Cardiac septum (tissue), 1 donor: ENCODE measurements at regions not wholly inside any gene's neighbourhood (a gene's known extent, or its start where the extent isn't known, plus 50 kb on each side); places are given as distances from the start of the nearest gene placed in this dataset.

Experiments used
- DNase-seq: peaks from one replicate; pipeline ENCODE4 v3.0.0-alpha.2; 2020; ENCODE audit warnings: low spot score
- intact Hi-C: fragments of 100-400 bp; cut with DNase I; formaldehyde crosslinking; loops from one replicate; pipeline ENCODE4 v1.14.0; 2022
- donor health status: DM: no; HTN: no; CAD: no.

DNA sequence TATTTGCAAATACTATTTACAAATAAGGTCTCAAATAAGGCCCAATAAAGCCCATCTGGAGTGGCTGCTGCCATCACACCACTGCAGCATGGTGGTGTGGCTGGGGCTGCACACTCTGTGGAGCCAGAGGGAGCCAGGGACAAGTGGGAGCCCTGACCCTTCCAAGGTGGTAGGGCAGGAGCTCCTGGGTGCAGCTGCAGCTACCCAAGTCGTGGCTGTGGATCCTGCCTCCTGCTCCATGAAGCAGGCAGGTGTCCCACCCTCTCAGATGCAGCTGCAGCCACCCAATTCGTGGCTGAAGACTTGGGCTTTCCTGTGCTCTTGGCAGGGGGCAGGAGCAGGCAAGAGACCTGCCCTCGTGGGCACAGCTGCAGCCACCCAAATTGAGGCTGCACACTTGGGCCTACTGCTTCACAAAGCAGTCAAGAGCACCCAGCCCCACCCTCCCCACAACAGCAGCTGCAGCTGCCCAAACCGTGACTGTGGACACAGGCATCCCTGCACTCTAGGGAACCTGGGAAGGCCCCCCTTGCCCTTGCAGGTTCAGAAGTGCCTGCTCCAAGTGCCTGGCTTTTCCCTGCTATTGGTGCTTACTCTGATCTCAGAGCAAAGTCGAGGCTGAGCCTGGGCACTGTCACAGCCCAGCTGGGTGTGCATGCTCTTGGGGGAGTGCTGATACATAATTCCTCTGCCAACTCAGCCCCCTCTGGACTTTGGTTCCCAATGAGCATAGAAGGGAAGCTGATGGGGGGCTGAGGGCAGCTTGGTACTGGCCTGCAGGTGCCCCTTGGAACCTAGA is 614.8 kb downstream of the PCDH18 start:
- intact Hi-C loops, result no loop called here
- no peak for DNase-seq

DNA sequence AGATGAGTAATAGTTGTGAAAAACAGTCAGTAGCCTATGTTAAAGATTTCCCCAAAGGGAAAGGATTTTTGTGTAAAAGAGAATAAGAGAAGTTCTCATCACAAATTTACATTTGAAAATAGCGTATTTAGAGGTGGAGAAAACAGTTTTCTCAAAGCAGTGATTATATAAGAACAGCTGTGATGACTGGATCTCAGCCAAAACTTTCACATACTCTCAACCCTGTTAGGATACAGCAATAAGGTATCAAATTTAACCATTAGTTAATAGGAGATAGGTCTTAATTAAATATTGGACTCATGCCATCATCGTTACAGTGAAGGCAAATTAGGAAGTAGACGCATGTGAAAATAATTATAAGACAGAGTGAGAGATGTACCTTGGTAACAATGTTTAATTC is 622.7 kb downstream of the PCDH18 start:
- intact Hi-C loops, result no loop called here
- DNase-seq, result no peak

DNA sequence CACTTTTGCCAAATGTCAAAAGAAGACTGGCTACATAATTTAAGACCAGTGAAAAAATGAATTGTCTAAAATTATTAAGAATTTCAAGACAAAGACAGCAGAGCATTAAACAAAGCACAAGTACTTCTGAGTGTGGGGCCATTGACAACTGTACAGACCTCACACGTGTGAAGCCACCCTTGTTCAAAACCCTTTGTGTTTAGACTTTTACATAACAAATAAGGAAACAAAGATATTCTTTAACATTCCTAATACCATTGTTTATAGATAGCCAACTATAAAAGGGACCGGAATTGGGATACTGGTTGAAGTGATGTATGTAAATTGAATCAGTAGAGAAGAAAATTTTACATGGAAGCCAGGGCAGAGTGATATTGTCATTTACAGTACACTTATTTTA is 624.2 kb downstream of the PCDH18 start:
- intact Hi-C loops, result no loop called here
- no peak for DNase-seq

DNA sequence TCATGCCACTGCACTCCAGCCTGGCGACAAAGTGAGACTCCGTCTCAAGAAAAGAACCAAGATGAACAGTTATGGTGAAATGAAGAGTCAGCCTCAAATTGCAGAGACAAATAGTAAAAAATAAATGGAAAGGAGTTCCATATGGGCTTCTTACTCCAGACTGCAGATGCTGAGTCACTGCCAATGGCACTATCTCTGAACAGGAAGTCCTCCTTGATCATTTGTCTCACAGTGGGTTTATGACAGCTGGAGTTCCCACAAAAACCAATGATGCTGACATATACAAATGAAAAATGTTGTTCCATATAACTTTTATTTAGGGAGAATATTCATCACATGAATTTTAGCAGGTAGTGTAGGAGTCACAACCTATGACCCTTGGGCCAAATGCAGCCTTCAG is 631.6 kb downstream of the PCDH18 start:
- DNase-seq, result no peak
- intact Hi-C loops, result no loop called here

DNA sequence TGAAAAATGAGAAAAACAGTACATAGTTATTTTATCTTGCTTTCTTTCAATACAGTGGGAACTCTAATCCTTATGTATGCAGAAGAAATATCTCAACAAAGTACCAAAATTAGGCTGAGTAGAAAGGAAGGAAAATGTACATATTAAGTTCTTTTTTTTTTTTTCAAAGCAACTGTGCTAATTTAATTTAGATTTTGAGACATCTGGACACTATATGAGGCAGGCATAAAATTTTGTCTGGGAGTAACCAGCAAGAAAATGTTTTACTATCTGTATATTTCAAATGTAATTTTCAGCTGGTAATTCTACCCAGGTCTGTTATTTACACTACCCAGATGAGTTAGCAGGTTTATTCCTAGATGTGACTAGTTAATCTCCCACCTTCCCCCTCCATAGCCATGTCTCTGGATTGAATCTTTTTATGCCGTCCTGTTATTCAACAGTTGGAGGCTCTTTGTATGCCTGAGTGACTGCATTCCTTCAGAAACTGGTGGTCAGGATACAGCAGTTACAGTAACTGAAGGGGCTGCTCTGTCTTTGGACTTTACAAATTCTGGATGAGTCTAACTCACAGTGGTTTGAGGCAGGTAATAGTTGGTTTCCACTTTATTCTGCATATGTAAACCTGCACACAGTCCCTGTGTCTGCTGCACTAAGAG is 633.6 kb downstream of the PCDH18 start:
- no peak for DNase-seq
- intact Hi-C loops, result no loop called here

DNA sequence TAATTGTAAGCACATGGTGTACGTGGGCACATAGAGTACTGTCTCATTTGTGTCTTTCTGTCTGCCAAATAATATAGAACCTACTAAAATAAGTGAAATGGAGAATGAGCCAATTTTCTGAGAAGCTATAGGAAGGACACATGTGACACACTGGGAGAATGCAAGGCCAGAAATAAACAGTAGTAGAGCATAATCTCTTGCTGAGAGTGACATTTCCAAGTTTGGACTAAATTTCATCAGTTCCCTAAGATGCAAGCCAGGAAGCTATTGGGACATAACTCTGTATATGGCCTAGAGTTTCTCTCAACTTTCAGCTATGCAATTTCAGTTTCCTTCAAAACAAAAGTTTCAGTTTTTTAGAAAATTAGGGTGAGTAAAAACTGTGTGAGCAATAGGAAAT is 638.7 kb downstream of the PCDH18 start:
- intact Hi-C loops, result no loop called here
- no peak for DNase-seq

DNA sequence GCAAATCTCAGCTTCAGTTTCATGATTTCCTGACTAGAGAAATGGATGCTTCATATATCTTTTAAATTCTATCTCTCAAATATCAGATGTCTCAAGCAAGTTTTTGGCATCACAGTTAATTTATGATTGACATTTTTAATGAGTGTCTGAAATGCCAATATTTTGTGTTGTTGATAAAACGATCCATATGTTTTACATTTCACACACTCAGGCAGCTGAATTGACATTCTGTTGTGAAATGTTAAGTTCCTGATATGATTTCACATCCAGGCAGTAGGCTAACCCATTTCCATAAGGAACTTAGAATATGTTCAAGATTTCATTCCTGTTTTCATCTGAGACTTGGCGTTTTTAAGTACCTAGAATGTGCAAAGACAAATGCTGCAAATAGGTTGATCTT is 650.6 kb downstream of the PCDH18 start:
- intact Hi-C loops, result no loop called here
- no peak for DNase-seq

DNA sequence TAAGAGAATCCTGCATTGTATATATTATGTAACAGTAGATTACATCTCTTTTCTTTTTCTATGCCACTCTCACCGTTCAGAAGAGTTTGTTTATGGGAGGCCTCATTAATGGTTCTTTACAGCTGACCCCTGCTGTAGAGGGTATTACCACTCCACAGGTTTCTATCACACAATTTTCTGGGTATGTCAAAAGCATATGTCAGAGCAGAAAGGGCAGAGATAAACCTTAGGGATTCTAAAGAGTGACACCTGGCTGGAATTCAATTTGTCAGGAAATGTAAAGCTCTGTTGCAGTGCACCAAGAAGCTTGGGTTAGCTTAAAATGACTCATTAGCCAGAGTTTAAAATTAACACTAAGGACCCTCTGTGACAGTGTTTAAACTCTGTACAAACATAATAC is 658.7 kb downstream of the PCDH18 start:
- intact Hi-C loops, result no loop called here
- no peak for DNase-seq

DNA sequence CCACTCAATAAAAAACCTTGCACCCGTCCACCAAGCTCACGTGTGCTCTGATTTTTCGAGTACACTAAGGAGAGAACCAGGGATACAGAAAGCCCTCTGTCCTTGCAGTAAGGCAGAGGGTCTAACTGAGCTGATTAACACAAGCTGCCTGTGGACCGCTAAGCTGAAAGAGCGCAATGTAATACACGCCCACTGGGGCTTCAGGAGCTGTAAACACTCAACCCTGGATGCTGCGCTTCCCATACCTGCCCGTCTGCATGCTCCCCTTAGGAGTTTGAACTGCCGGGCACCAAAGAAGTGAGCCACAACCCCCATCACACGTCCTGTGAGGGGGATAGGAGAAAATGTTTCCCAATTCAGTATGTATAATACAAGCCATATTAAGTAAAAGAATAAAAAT is 664.8 kb downstream of the PCDH18 start:
- intact Hi-C loops, result no loop called here

DNA sequence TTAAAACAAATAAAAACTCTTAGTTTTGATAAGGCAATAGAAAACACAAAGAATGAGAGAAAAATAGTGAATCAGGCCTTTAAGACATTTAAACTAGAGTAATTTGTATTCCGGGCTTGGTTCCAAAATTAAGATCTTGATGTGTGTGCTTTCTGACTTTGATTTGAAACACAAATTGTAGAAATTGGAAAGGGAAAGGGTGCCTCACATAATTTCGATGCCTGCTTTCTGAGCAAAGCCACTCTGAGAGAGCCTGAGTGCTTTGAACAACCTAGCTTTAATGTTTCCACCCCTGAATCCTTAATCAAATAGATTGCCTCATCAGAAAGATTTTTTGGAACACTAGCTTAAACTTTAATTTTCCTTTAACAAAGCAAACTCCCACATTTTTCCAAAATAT is 666.8 kb downstream of the PCDH18 start:
- no peak for DNase-seq
- intact Hi-C loops, result no loop called here

More for the DNA sequence above, 664.8 kb downstream of the PCDH18 start:
- DNase-seq, result no peak

DNA sequence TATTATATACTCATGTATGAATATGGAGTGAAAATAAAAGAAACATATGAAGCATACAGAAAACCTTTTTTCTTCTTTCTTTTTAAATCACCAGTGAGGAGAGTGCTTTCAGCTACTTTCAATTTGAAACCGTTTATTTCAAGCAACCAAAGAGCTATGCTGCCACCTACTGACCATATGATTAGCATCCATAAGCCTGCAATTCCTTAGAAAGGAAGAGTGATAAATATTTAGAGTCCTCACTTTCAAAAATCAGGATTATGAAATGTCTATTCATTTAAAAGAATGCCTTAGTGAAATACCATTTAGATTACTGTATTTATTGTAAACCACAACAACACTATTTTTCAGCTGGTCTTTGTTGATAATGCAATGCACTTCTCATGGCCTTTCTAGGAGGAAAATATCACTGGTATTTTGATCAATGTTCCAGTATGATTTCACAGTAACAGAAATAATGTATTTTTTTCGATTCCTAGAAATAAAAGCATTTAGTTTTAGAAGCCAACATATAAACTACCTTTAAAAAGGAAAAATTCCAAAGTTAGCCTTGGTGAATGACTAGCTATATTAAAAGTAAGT is 667.6 kb downstream of the PCDH18 start:
- no peak for DNase-seq
- intact Hi-C loops, result no loop called here

DNA sequence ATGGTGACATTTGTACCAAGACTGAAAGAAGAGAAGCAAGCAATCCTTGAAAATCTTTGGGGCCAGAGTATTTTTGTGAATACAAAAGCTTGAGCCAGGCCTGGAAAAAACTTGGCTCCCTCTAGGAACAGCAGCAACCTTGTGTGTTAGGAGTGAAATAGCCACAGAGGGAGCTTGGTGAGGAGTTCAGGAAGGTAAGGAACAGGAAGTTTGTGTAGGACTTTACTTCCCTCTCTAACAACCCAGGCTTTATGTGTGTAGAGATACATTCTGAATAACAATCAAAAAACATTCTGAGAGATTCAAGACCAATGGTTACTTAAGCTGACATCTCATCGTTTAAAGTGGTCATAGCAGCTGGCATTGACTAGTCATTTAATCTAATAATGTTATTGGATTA is 668.5 kb downstream of the PCDH18 start:
- DNase-seq, result no peak
- intact Hi-C loops, result no loop called here

DNA sequence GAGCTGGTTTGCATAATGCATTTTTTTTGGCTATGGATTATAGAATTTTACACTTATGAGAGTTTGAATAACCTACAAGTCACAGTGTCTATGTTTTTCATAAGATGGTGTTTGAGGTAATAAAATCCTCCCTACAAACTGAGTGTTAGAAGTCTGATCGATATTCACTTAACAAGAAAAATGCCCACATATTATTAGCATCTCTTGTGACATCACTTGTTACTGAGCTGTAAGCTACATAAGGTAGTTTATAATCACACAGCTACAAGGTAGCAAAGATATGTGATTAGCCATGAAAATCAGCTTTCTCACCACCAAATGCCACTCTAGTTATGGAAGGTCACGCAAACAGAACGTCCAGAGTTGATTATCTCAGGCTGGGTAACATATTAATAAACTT is 669.6 kb downstream of the PCDH18 start:
- no peak for DNase-seq
- intact Hi-C loops, result no loop called here

DNA sequence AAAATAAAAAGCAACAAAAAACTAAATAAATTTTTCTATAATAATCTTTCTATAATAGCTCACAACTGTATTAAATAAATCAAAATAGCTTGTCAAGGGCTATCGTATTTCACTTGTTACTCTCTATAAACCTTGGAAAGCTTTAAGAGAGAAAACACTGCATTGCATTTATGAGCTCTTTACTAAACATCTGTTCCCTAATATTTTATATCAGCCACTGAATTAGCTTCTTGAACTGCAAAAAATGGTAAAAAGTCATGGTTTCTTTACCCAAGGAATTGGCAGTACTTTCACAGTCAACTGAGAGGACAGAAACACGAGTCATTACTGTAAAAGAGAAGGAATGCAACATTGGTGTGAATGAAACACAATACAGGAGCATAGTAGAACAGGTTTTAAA is 671.2 kb downstream of the PCDH18 start:
- no peak for DNase-seq
- intact Hi-C loops, result no loop called here

DNA sequence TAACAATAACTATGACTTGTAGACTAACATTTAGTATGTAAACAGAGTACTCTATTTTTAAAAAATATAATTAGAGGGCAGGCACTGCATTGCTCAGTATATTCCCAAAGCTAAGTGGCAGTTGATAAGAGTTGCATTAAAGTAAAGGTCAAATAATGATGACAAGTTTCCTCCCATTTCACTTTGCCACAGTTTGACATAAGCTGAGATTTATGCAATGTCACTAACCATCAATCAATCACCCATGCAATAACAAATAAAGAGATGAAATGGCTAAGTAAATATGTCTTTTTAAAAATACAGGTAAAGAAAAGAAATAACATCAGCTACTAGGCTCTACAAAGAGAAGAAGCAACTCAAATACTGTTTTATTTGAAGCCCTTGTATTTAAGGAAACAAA is 673.4 kb downstream of the PCDH18 start:
- intact Hi-C loops, result no loop called here
- no peak for DNase-seq

DNA sequence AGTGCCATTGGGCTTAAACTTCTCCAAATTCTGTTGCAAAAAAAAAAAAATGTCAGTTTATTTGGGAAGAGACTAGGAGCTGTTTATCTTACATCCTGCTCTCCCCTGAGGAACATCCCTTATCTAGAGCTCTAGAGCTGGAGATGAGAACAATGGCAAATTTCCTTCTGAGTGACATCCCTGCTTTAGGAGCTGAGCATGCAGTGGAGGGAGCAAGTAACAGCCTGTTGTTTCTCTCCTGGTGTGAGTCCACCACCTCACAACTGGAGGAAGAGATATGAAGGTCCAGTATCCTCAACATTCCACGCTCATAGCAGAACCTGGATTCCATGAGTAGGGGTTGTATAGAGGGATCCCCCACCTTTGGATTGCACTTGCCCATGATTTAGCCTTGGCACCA is 676.4 kb downstream of the PCDH18 start:
- intact Hi-C loops, result no loop called here

DNA sequence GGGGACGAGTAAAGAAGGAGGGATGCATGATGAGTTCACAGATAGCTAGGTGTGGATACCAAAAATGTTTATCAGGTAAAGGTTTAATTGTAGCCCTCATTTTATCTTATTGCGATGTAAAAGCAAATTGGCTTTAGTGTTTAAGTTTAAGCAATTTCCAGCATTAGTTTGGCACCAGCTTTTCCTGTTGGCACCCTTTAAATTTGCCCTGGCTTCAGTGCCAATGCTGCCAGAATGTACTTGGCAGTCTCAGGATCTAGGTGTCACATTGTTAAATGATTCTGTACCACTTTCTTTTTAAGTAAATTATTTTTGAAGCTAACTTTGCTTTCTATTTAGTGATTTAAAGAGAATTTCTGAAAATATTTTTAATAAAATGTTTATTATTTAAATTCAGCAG is 681.8 kb downstream of the PCDH18 start:
- intact Hi-C loops, result no loop called here
- no peak for DNase-seq

More for the DNA sequence above, 676.4 kb downstream of the PCDH18 start:
- DNase-seq, result no peak

DNA sequence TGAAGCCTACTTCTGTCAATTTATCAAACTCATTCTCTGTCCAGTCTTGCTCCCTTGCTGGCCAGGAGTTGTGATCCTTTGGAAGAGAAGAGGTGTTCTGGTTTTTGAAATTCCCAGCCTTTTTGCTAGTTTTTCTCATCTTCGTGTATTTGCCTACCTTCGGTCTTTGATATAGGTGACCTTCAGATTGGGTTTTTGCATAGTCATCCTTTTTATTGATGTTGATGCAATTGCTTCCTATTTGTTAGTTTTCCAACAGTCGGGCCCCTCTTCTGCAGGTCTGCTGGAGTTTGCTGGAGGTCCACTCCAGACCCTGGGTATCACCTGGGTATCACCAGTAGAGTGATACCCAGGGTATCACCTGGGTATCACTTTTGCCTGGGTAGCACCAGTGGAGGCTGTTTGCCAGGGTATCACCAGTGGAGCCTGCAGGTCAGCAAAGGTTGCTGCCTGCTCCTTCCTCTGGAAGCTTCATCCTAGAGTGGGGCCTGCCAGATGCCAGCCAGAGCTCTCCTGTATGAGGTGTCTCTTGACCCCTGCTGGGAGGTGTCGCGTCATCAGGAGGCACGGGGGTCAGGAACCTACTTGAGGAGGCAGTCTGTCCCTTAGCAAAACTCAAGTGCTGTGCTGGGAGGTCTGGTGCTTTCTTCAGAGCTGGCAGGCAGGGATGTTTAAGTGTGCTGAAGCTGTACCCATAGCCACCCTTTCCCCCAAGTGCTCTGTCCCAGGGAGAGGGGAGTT is 684.2 kb downstream of the PCDH18 start:
- no peak for DNase-seq
- intact Hi-C loops, result no loop called here

DNA sequence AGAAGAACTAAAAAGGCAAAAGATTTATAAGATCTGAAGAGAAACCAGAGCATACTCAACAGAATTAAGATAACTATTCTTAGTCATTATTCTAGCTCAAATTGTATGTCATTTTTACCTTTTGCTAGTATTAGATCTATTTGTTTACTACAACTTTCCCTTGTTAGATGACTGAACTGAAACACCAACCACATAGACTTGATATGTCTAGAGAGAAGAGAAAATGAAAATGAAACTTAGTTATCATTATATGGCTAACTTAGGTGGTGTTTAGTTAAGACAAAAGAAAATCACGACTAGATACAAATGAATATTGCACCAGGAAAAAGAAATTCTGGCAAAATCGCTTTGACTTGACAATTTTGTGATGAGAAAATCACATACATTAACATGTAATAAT is 690.8 kb downstream of the PCDH18 start:
- DNase-seq, result no peak
- intact Hi-C loops, result no loop called here

DNA sequence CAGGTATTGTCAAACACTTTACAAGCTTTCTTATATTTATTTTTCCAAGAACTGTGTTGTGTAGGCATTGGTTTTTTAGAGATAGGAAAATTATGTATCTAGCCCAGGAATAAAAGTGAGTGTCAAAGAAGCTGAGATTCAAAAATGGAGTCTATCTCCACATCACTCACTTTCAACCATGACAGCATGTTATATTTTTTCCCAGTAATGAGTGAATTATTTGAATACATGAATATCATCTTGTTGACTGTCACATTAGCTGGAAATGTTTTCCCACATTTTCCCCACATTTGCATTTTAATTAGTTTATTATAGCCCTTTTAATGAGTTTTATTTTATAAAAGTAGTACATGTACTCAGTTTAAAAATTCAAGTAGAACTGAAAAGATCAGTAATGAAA is 693.7 kb downstream of the PCDH18 start:
- intact Hi-C loops, result no loop called here
- no peak for DNase-seq

DNA sequence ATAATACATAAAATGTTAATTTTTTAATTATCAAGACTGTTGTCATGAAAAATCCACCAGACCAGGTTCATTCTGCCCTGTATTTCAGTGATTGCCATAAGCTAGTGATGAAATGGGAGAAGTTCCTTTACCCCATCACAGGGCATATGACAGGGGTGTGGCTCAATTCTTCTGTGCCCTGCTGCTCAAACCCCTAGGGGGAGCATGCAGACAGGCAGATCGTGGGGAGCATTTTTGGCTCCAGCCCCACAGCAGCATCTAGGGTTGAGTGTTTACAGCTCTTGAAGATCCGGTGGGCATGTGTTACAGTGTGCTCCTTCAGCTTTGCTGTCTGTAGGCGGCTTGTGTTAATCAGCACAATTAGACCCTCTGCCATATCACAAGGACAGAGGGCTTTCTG is 700.7 kb downstream of the PCDH18 start:
- intact Hi-C loops, result no loop called here

More for the DNA sequence above, 700.7 kb downstream of the PCDH18 start:
- DNase-seq, result no peak
